Stomach (tissue), 4 donors: ENCODE measurements at regions not wholly inside any gene's neighbourhood (a gene's known extent, or its start where the extent isn't known, plus 50 kb on each side); places are given as distances from the start of the nearest gene placed in this dataset.

Experiments used
- CTCF ChIP-seq, 7 experiments: fragments of 450-650 bp in 4 of 7; fragments of 200-600 bp in 3 of 7; sonication (generic) in 3 of 7; IDR thresholded peaks; one replicate each; pipeline ENCODE4 v1.5.1; 2016 to 2019; ENCODE audit warnings: antibody characterized with exemption in 7 of 7, control low read depth in 2 of 7, mild to moderate bottlenecking in 1 of 7
- EP300 ChIP-seq: sonication (generic); formaldehyde crosslinking; IDR thresholded peaks from one replicate; pipeline ENCODE4 v1.6.1; 2017; ENCODE audit warnings: antibody characterized with exemption
- POLR2A ChIP-seq, 4 donors: fragments of 450-650 bp; IDR thresholded peaks; one replicate each; pipeline ENCODE4 v1.6.1; 2016; ENCODE audit warnings: antibody characterized with exemption in 4 of 4, control low read depth in 2 of 4, mild to moderate bottlenecking in 1 of 4, moderate library complexity in 1 of 4
- POLR2AphosphoS5 ChIP-seq, 3 donors: sonication (generic); formaldehyde crosslinking; IDR thresholded peaks; one replicate each; pipeline ENCODE4 v1.6.1; 2016; ENCODE audit warnings: antibody characterized with exemption in 3 of 3

GRCh38 chr10:78650122-78650521 is 418.6 kb upstream of the ZMIZ1 start:
- no peak for TF ChIP-seq CTCF (IDR thresholded peaks at IDR 0.05)
- TF ChIP-seq POLR2AphosphoS5 (IDR thresholded peaks at IDR 0.05) = no peak
- TF ChIP-seq POLR2A (IDR thresholded peaks at IDR 0.05) = no peak
- no peak for TF ChIP-seq EP300
